GM23248 (cell line): ENCODE measurements at regions not wholly inside any gene's neighbourhood (a gene's known extent, or its start where the extent isn't known, plus 50 kb on each side); places are given as distances from the start of the nearest gene placed in this dataset.

Experiments
- DNase-seq: peaks from one replicate; pipeline ENCODE4 v3.0.0-alpha.2; 2015
- H2AFZ ChIP-seq: fragments of 200-600 bp; sonication (generic); 2 replicates; pipeline ENCODE4 v1.6.1; 2016; ENCODE audit warnings: antibody characterized with exemption
- H3F3A ChIP-seq: fragments of 200-600 bp; sonication (generic); 2 replicates; pipeline ENCODE4 v1.6.1; 2016; ENCODE audit warnings: mild to moderate bottlenecking, antibody characterized with exemption, mixed run types; ENCODE audit not compliant: insufficient read depth
- H3K27ac ChIP-seq: fragments of 200-600 bp; sonication (generic); 2 replicates; pipeline ENCODE4 v1.5.1; 2016; ENCODE audit warnings: mild to moderate bottlenecking
- H3K27me3 ChIP-seq: fragments of 200-600 bp; sonication (generic); replicated peaks from 2 replicates; pipeline ENCODE4 v1.6.1; 2016; ENCODE audit warnings: mild to moderate bottlenecking; ENCODE audit not compliant: insufficient read depth
- H3K36me3 ChIP-seq: fragments of 200-600 bp; sonication (generic); 2 replicates; pipeline ENCODE4 v1.6.1; 2016; ENCODE audit warnings: low read depth, mild to moderate bottlenecking
- H3K4me1 ChIP-seq: fragments of 200-600 bp; sonication (generic); 2 replicates; pipeline ENCODE4 v1.6.1; 2016; ENCODE audit warnings: mild to moderate bottlenecking; ENCODE audit not compliant: insufficient read depth
- H3K4me2 ChIP-seq: fragments of 200-600 bp; sonication (generic); one replicate; pipeline ENCODE4 v1.6.1; 2016; ENCODE audit warnings: mild to moderate bottlenecking; ENCODE audit not compliant: unreplicated experiment
- H3K4me3 ChIP-seq: fragments of 200-600 bp; sonication (generic); 2 replicates; pipeline ENCODE4 v1.5.1; 2016; ENCODE audit warnings: mild to moderate bottlenecking
- H3K79me2 ChIP-seq: fragments of 200-600 bp; sonication (generic); 2 replicates; pipeline ENCODE4 v1.6.1; 2016; ENCODE audit warnings: mild to moderate bottlenecking; ENCODE audit not compliant: insufficient read depth
- H3K9ac ChIP-seq: fragments of 200-600 bp; sonication (generic); 2 replicates; pipeline ENCODE4 v1.6.1; 2016; ENCODE audit warnings: mild to moderate bottlenecking
- H3K9me2 ChIP-seq: fragments of 200-600 bp; sonication (generic); 2 replicates; pipeline ENCODE4 v1.6.1; 2016; ENCODE audit warnings: mixed run types, mild to moderate bottlenecking, moderate library complexity; ENCODE audit not compliant: insufficient read depth
- H3K9me3 ChIP-seq: fragments of 200-600 bp; sonication (generic); one replicate; pipeline ENCODE4 v1.6.1; 2017; ENCODE audit warnings: low read depth
- H4K20me1 ChIP-seq: fragments of 200-600 bp; sonication (generic); 2 replicates; pipeline ENCODE4 v1.6.0; 2016; ENCODE audit not compliant: insufficient read depth
- EZH2 ChIP-seq: fragments of 200-600 bp; sonication (generic); IDR thresholded peaks from 2 replicates; pipeline ENCODE4 v1.6.1; 2018; ENCODE audit warnings: antibody characterized with exemption, mild to moderate bottlenecking; ENCODE audit not compliant: insufficient read depth, poor library complexity, severe bottlenecking
- EZH2phosphoT487 ChIP-seq: fragments of 200-600 bp; sonication (generic); IDR thresholded peaks from 2 replicates; pipeline ENCODE4 v1.6.1; 2018; ENCODE audit warnings: antibody characterized with exemption, moderate library complexity, mild to moderate bottlenecking, low read depth; ENCODE audit not compliant: insufficient read depth
- WGBS, 2 experiments: methylation state at CpG; one replicate each; pipeline ENCODE4 v1.1.6; 2015 to 2017; ENCODE audit warnings: low lambda C conversion rate in 2 of 2, low coverage in 1 of 2; ENCODE audit errors: missing lambda C conversion rate in 2 of 2; 5-methylcytosine and 5-hydroxymethylcytosine counted together
- in situ Hi-C: fragments of 300-500 bp; cut with MboI; formaldehyde crosslinking; loops from 2 replicates; pipeline ENCODE4 v1.15.0; 2020

- H3K4me2 ChIP-seq, result no peak overlapping the region
- H3K4me1 ChIP-seq, result no peaks in the 10 kb centered on the region
- no peak overlapping the region for H3K4me3 ChIP-seq
- TF ChIP-seq EZH2, result no peak
- no peak for TF ChIP-seq EZH2phosphoT487
- no peak overlapping the region for H3K9ac ChIP-seq
- no peak overlapping the region for H3K27ac ChIP-seq
- no peak for DNase-seq
- in situ Hi-C loops, result loop anchor here (25.0 kb wide), 1 partner anchor 106 kb away; no protein-coding TSS in a partner anchor
- no peak overlapping the region for H2AFZ ChIP-seq
- no peaks in the 10 kb centered on the region for H3K9me2 ChIP-seq
- WGBS, 2 experiments, result 43 to 56% methylated on average over 4 to 5 of the region's 5 CpGs
- H3K27me3 ChIP-seq, result no peaks in the 10 kb centered on the region
- no peaks in the 10 kb centered on the region for H3K9me3 ChIP-seq
- H3K79me2 ChIP-seq, result no peaks in the 10 kb centered on the region
- H4K20me1 ChIP-seq, result no peaks in the 10 kb centered on the region
- no peaks in the 10 kb centered on the region for H3K36me3 ChIP-seq
- no peaks in the 10 kb centered on the region for H3F3A ChIP-seq
These were observed 330.2 kb upstream of the RBMY1B start for GRCh38 chrY:21180921-21181320.

DNA sequence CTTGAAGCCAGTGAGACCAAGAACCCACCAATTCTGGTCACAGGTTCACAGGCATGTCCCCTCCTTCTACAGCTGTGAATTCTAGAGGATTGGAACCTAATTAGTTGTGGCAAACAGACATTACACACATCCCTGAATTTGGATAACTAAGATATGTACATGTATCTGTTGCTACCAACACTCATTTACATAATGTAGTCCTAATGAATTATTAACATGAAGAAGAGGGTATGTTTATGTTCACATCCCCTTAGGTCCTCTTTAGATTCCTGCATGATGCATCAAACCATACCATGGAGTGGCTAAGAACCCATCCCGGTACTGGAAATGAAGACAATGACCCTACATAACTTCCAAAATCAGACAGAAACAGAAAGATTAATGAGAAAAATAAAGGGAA, 326.9 kb upstream of the RBMY1B start:
- Histone ChIP-seq H3K4me3 (no peak overlapping the region), H3K27ac (no peak overlapping the region), H3K27me3 (no peaks in the 10 kb centered on the region), H3K9me3 (no peaks in the 10 kb centered on the region), H4K20me1 (no peaks in the 10 kb centered on the region), H3K9me2 (no peaks in the 10 kb centered on the region), H2AFZ (no peak overlapping the region), H3K4me1 (no peaks in the 10 kb centered on the region), H3K9ac (no peak overlapping the region), H3K79me2 (no peaks in the 10 kb centered on the region), H3F3A (no peaks in the 10 kb centered on the region), H3K4me2 (no peak overlapping the region), H3K36me3 (no peaks in the 10 kb centered on the region)
- 53 to 100% methylated on average over 1 of the region's 1 CpG for WGBS, 2 experiments
- DNase-seq, result no peak
- TF ChIP-seq EZH2 (no peak), EZH2phosphoT487 (no peak)
- in situ Hi-C loops, result loop anchor here (25.0 kb wide), 1 partner anchor 103 kb away; no protein-coding TSS in a partner anchor

DNA sequence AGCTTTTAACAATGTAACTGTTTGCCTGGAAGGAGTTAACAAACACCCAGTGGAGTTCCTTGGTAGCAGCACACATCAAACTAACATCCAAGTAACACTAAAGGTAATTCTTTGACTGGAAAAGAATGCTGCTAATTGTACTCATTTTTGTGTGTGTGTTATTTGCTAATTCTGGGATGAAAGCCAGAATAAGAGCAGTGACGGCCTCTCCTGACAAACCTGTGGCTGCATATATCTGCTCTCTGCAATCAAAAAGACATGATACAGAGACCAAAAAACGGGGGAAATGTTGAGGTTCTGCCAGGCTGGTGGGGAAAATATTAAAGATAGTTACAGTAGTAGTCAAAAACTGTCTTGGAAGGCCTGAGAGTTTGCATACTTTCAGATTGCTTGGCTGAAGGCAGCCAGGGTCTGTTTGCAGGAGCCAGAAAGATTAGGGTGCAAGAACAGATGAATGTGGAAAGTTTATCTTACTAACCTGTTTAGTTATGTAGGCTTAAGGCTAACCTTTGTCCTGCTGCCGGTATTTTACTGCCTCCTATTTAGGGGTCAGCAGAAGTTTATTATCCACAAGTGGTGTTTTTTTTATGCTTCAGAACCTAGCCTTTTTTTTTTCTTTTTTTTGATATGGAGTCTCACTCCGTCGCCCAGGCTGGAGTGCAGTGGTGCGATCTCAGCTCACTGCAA, 325.6 kb upstream of the RBMY1B start:
- no peaks in the 10 kb centered on the region for H3F3A ChIP-seq
- no peak overlapping the region for H3K4me3 ChIP-seq
- in situ Hi-C loops, result loop anchor here (25.0 kb wide), 1 partner anchor 102 kb away; no protein-coding TSS in a partner anchor
- no peaks in the 10 kb centered on the region for H3K4me1 ChIP-seq
- H3K36me3 ChIP-seq, result no peaks in the 10 kb centered on the region
- no peak for TF ChIP-seq EZH2
- no peaks in the 10 kb centered on the region for H3K9me3 ChIP-seq
- DNase-seq, result no peak
- no peak overlapping the region for H3K4me2 ChIP-seq
- no peak overlapping the region for H3K9ac ChIP-seq
- H4K20me1 ChIP-seq, result no peaks in the 10 kb centered on the region
- H2AFZ ChIP-seq, result no peak overlapping the region
- H3K27me3 ChIP-seq, result no peaks in the 10 kb centered on the region
- no peak overlapping the region for H3K27ac ChIP-seq
- no peaks in the 10 kb centered on the region for H3K9me2 ChIP-seq
- WGBS, 2 experiments, result 31 to 35% methylated on average over 5 to 6 of the region's 6 CpGs
- no peaks in the 10 kb centered on the region for H3K79me2 ChIP-seq

DNA sequence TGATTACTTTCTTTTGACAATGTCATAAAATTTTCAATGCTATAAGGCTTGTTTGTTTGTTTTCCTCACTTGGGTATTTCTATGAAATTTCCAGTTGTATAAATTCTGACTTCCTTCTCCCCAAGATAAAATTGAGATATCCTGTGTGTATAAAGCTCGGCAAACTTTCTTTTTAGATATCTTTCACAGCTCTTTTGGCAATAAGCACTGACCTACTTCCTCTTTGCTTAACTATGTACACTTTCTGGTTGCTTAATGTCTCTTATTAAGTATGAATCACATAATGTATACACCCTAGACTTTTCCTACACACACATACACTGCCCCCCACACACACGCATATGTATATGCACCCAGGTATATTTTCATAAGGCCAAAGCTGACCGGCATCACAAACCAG, 318.4 kb upstream of the RBMY1B start:
- Histone ChIP-seq H3F3A (no peaks in the 10 kb centered on the region), H3K79me2 (no peaks in the 10 kb centered on the region), H3K4me1 (no peaks in the 10 kb centered on the region), H3K27ac (no peak overlapping the region), H3K36me3 (no peaks in the 10 kb centered on the region), H3K4me3 (no peak overlapping the region), H3K9me3 (no peaks in the 10 kb centered on the region), H3K9me2 (no peaks in the 10 kb centered on the region), H3K27me3 (no peaks in the 10 kb centered on the region), H3K9ac (no peak overlapping the region), H2AFZ (no peak overlapping the region), H4K20me1 (no peaks in the 10 kb centered on the region), H3K4me2 (no peak overlapping the region)
- in situ Hi-C loops, result loop anchor here (25.0 kb wide), 1 partner anchor 95 kb away; no protein-coding TSS in a partner anchor
- DNase-seq, result no peak
- 38 to 40% methylated on average over 3 of the region's 3 CpGs for WGBS, 2 experiments
- TF ChIP-seq EZH2 (no peak), EZH2phosphoT487 (no peak)

DNA sequence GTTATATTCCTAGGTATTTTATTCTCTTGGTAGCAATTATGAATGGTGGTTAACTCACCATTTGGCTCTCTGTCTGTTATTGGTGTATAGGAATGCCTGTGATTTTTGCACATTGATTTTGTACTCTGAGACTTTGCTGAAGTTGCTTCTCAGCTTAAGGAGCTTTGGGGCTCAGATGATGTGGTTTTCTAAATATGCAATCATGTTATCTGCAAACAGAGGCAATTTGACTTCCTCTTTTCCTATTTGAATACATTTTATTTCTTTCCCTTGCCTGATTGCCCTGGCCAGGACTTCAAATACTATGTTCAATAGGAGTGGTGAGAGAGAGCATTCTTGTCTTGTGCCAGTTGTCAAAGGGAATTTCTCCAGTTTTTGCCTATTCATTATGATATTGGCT, 310.9 kb upstream of the RBMY1B start:
- H3F3A ChIP-seq, result no peaks in the 10 kb centered on the region
- H3K4me3 ChIP-seq, result no peak overlapping the region
- in situ Hi-C loops, result no loop called here
- no peaks in the 10 kb centered on the region for H3K9me2 ChIP-seq
- H3K9ac ChIP-seq, result no peak overlapping the region
- no peak overlapping the region for H3K4me2 ChIP-seq
- no peaks in the 10 kb centered on the region for H4K20me1 ChIP-seq
- no peak for DNase-seq
- H3K27ac ChIP-seq, result no peak overlapping the region
- H3K27me3 ChIP-seq, result no peaks in the 10 kb centered on the region
- H3K4me1 ChIP-seq, result no peaks in the 10 kb centered on the region
- no peak overlapping the region for H2AFZ ChIP-seq
- H3K9me3 ChIP-seq, result no peaks in the 10 kb centered on the region
- no peaks in the 10 kb centered on the region for H3K36me3 ChIP-seq
- no peaks in the 10 kb centered on the region for H3K79me2 ChIP-seq
- TF ChIP-seq EZH2phosphoT487 (no peak), EZH2 (no peak)
